GM13977 (cell line): ENCODE measurements at regions not wholly inside any gene's neighbourhood (a gene's known extent, or its start where the extent isn't known, plus 50 kb on each side); places are given as distances from the start of the nearest gene placed in this dataset.

ENCODE experiments used
- DNase-seq: peaks from one replicate; pipeline ENCODE4 v3.0.0; 2012; ENCODE audit warnings: low spot score
- in situ Hi-C: fragments of 300-500 bp; cut with MboI; formaldehyde crosslinking; loops from one replicate; pipeline ENCODE4 v1.12.0; 2022; ENCODE audit warnings: low sequenced_read_pairs, low pct_unique_long_range_greater_than_20kb, mixed read lengths, inconsistent platforms; ENCODE audit not compliant: unreplicated experiment
- TF ChIP-seq, protein P1 (sequence below): IDR thresholded peaks from 2 replicates; pipeline ENCODE4 v1.5.1; 2012; ENCODE audit warnings: mild to moderate bottlenecking, control low read depth; ENCODE audit not compliant: insufficient read depth; ENCODE audit errors: extremely low read depth, missing control alignments

DNA sequence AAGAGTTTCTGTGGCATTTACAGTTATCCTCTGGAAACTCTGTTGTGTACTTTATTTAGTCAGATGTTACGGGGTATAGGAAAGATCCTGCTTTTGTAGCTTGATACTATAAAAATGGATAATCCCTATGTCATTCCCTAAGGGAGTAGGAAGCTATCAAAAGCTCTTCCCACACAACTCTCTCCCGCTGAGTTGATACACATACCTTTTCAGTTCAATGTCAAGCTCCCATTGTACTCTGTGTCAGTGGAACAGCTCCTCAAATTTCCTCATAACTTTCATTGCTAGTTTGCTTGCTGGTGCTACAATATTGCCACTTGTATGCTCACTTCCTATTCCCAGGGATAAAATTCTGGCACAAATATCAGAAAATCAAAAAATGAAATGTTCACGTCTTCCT, 893.3 kb upstream of the GBE1 start:
- TF ChIP-seq, protein P1, sequence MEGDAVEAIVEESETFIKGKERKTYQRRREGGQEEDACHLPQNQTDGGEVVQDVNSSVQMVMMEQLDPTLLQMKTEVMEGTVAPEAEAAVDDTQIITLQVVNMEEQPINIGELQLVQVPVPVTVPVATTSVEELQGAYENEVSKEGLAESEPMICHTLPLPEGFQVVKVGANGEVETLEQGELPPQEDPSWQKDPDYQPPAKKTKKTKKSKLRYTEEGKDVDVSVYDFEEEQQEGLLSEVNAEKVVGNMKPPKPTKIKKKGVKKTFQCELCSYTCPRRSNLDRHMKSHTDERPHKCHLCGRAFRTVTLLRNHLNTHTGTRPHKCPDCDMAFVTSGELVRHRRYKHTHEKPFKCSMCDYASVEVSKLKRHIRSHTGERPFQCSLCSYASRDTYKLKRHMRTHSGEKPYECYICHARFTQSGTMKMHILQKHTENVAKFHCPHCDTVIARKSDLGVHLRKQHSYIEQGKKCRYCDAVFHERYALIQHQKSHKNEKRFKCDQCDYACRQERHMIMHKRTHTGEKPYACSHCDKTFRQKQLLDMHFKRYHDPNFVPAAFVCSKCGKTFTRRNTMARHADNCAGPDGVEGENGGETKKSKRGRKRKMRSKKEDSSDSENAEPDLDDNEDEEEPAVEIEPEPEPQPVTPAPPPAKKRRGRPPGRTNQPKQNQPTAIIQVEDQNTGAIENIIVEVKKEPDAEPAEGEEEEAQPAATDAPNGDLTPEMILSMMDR, result no peak
- in situ Hi-C loops, result no loop called here
- no peak for DNase-seq

DNA sequence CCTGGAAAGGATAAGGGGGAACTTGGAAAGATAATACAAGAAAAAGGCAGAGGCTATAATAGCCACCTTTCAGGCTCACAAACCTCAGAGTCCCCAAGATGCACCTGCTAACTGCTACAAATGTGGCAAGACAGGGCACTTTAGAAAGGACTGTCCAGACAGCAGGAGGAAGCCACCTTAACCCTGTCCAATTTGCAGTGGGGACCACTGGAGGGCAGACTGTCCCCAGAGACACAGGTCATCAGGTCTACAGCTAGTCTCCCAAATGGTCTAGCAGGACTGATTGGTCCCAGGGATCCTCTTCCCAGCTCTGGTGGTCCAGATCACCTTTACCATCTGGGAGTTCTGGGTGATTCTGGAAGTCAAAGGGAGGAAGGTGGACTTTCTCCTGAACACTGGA, 882.5 kb upstream of the GBE1 start:
- in situ Hi-C loops, result no loop called here
- TF ChIP-seq, protein P1, result peak; percentile 25
- no peak for DNase-seq

DNA sequence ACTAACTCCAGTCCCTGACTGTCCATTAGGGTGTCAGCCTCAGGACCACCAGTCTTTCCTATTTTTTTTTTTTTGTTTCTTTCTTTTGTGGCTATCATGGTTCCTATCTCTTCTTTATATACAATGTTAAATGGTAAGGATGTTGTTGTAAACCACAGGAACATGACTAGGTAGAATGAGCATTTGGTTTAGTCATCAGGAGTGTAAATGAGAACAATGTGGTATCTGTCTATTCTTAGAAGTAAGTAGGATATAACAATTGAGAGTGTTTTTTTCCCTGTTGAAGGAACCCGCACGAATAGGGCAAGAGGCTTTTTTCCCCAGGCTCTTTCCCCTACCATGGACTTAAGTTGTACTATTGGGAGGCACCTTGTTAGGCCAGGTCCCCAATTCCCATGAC, 880.3 kb upstream of the GBE1 start:
- TF ChIP-seq, protein P1, result no peak
- in situ Hi-C loops, result no loop called here
- DNase-seq, result no peak

DNA sequence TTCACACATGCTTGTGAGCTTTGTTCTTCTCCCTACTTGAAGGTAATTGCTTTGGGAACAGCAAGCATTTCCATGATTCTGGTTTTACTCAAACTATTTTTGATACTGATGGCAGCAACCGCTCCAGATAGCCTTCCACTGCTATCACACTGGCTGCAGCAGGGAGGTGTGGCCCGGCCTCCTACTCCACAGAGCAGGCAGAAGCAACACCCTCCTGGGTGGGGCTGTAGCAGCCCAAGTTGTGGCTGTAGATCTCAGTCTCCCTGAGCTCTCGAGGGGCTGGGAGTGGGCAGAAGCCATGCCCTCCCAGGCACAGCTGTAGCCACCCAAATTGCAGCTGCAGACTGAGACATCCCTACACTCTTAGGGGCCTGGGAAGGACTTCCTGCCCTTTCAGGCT, 878.8 kb upstream of the GBE1 start:
- TF ChIP-seq, protein P1, result no peak
- DNase-seq, result no peak
- in situ Hi-C loops, result no loop called here

DNA sequence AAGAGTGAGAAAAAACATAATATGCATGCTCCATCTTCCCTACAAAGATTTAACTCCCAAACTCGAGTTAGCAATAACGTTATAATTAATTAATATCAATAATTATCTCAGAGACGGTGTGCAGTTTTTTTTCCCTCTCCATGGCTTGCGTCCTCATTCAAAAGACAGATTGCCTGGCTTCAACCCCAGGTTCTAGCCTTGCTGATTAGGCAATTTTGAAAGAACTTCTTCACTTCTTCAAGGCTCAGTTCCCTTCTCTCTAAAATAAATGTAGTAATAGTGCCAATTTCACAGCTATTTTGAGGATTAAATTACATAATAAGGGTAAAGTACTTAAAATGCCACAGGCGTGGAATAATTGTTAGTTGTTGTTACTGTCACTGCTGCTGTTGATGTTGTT, 876.1 kb upstream of the GBE1 start:
- TF ChIP-seq, protein P1, result no peak
- in situ Hi-C loops, result no loop called here
- DNase-seq, result no peak

DNA sequence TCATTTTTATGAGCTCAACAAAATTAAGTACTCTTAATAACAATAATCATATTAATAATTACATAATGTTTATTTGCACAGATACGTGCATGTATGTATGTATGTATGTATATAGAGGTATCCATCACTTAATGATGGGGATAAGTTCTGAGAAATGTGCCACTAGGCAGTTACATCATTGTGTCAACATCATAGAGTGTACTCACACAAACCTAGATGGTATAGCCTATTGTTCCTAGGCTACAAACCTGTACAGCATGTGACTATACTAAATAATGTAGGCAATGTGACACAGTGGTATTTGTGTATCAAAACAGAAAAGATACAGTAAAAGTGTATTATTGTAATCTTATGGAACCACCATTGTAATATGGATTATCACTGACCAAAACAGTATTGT, 874.7 kb upstream of the GBE1 start:
- TF ChIP-seq, protein P1, result no peak
- in situ Hi-C loops, result no loop called here
- DNase-seq, result no peak

DNA sequence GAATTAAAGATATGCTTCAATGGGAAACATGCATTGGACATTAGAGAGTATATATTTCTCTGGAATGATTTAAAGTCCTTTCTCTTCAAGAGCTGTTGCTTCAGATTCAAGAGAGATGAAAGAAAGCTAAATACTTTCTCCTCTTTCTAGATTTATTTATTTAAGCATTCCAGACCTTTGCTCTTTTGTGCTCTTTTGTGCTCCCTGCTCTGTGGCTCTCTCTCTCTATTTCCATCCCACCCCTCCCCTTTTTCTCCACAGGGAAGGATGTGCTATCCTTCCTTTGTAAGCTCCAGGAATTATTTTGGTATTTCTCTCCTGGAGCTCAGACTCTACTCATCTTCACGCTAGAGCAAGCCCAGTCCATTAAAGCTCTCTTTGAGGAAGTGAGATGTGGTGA, 871.9 kb upstream of the GBE1 start:
- in situ Hi-C loops, result no loop called here
- no peak for DNase-seq
- TF ChIP-seq, protein P1, result no peak
